ENCODE measurements at regions not wholly inside any gene's neighbourhood (a gene's known extent, or its start where the extent isn't known, plus 50 kb on each side); places are given as distances from the start of the nearest gene placed in this dataset.

GRCh38 chr20:5680192-5680591 is 69.4 kb upstream of the GPCPD1 start:
- no peak for DNase-seq
- Histone ChIP-seq H3K27me3 (ENCODE audit: insufficient read depth, low read length) (no peaks in the 10 kb centered on the region), H3K9me3 (ENCODE audit: control insufficient read depth, low read depth, low read length) (no peaks in the 10 kb centered on the region), H3K14ac (ENCODE audit: insufficient read depth, low read length) (no peak overlapping the region), H3K27ac (ENCODE audit: insufficient read length, low read depth, low read length) (no peak overlapping the region), H3K79me2 (ENCODE audit: insufficient read depth, low read length) (no peaks in the 10 kb centered on the region), H3K18ac (ENCODE audit: insufficient read length, low read depth, low read length) (no peak overlapping the region), H3K9ac (ENCODE audit: extremely low read depth, insufficient read length, low read length) (no peak overlapping the region), H2BK120ac (ENCODE audit: low read depth, low read length, poor library complexity, severe bottlenecking) (no peak overlapping the region), H3T11ph (ENCODE audit: low read length) (no peak overlapping the region), H3K79me1 (ENCODE audit: insufficient read depth, low read depth, low read length, poor library complexity, severe bottlenecking) (no peaks in the 10 kb centered on the region), H4K91ac (ENCODE audit: insufficient read length, low read depth, low read length) (no peak overlapping the region), H4K8ac (replicated peaks; ENCODE audit: insufficient read length, low read depth, low read length) (no peak overlapping the region), H2BK12ac (ENCODE audit: insufficient read length, low read depth, low read length) (no peak overlapping the region), H2BK5ac (ENCODE audit: insufficient read length, low read length) (no peak overlapping the region), H3K4ac (ENCODE audit: low read depth, low read length) (no peak overlapping the region), H3K23me2 (ENCODE audit: insufficient read length, low read depth, low read length, poor library complexity, severe bottlenecking) (no peaks in the 10 kb centered on the region), H2BK15ac (ENCODE audit: low read depth, low read length) (no peak overlapping the region), H3K4me1 (ENCODE audit: insufficient read depth, low read length) (no peaks in the 10 kb centered on the region), H3K4me2 (ENCODE audit: insufficient read depth, insufficient read length, low read length) (no peak overlapping the region), H2AFZ (ENCODE audit: low read length) (no peak overlapping the region), H3K23ac (ENCODE audit: insufficient read length, low read depth, low read length) (no peak overlapping the region), H2AK5ac (ENCODE audit: insufficient read length, low read length) (no peak overlapping the region), H2BK20ac (ENCODE audit: low read depth, low read length, poor library complexity, severe bottlenecking) (no peak overlapping the region), H3K56ac (ENCODE audit: insufficient read length, low read depth, low read length) (no peak overlapping the region), H4K20me1 (ENCODE audit: control insufficient read depth, insufficient read depth, insufficient read length) (no peaks in the 10 kb centered on the region), H4K5ac (ENCODE audit: insufficient read length, low read depth, low read length) (no peak overlapping the region)
- no peak for TF ChIP-seq CTCF (conservative IDR thresholded peaks at IDR 0.05)
- no peaks in the 10 kb centered on the region for H3K36me3 Mint-ChIP-seq (ENCODE audit: insufficient read depth in 1 of 3, low read depth in 3 of 3)
- H3K27me3 Mint-ChIP-seq (ENCODE audit: low read depth) = no peaks in the 10 kb centered on the region
- H3K4me3 Mint-ChIP-seq = no peak overlapping the region
- no peaks in the 10 kb centered on the region for H3K9me3 Mint-ChIP-seq
- no peaks in the 10 kb centered on the region for H3K4me1 Mint-ChIP-seq
- H3K27ac Mint-ChIP-seq = no peak overlapping the region

Measured in H9 (cell line).